K562 (cell line): ENCODE measurements at regions not wholly inside any gene's neighbourhood (a gene's known extent, or its start where the extent isn't known, plus 50 kb on each side); places are given as distances from the start of the nearest gene placed in this dataset.

Source experiments
- ATF2 ChIP-seq: sonication (generic); formaldehyde crosslinking; IDR thresholded peaks from 2 replicates; pipeline ENCODE4 v1.8.1; 2022; ENCODE audit warnings: missing genetic modification reagents
- CREM ChIP-seq: IDR thresholded peaks from 2 replicates; pipeline ENCODE4 v1.6.1; 2014; ENCODE audit warnings: antibody characterized with exemption, low read depth
- CTCF ChIP-seq, 3 experiments: IDR thresholded peaks in 2 of 3; conservative IDR thresholded peaks in 1 of 3; 2 replicates each; pipeline ENCODE4 v1.5.1; 2011 to 2012; ENCODE audit warnings: low read length in 3 of 3, mild to moderate bottlenecking in 3 of 3, control low read depth in 2 of 3, improper control_type of control experiment in 1 of 3, inconsistent platforms in 1 of 3, low read depth in 1 of 3, mixed read lengths in 1 of 3, moderate library complexity in 1 of 3; ENCODE audit not compliant: insufficient read depth in 2 of 3
- HNRNPH1 ChIP-seq: fragments of 200-400 bp; formaldehyde crosslinking; optimal IDR thresholded peaks from 2 replicates; pipeline ENCODE3; 2017; ENCODE audit warnings: low read depth, mild to moderate bottlenecking, low read length, moderate library complexity
- MAX ChIP-seq: sonication (generic); formaldehyde crosslinking; IDR thresholded peaks from 2 replicates; pipeline ENCODE4 v1.9.0; 2022; ENCODE audit warnings: mild to moderate bottlenecking, missing genetic modification reagents
- NFYB ChIP-seq: IDR thresholded peaks from 2 replicates; pipeline ENCODE4 v1.6.1; 2011; ENCODE audit warnings: mild to moderate bottlenecking, moderate library complexity; ENCODE audit not compliant: insufficient read length; ENCODE audit errors: extremely low read depth
- NONO ChIP-seq, 2 experiments: fragments of 200-400 bp in 1 of 2; fragments of 450-650 bp in 1 of 2; formaldehyde crosslinking in 1 of 2; IDR thresholded peaks; 2 replicates each; pipeline ENCODE4 v1.6.1; 2017; ENCODE audit warnings: low read depth in 2 of 2, mild to moderate bottlenecking in 2 of 2, moderate library complexity in 2 of 2, low read length in 1 of 2
- PTTG1 ChIP-seq: fragments of 450-650 bp; IDR thresholded peaks from 2 replicates; pipeline ENCODE4 v1.6.1; 2016; ENCODE audit warnings: low read depth, mild to moderate bottlenecking, missing genetic modification characterization, missing compliant biosample characterization
- STAT6 ChIP-seq: sonication (generic); formaldehyde crosslinking; IDR thresholded peaks from 2 replicates; pipeline ENCODE4 v1.8.1; 2023; ENCODE audit warnings: mild to moderate bottlenecking, missing genetic modification reagents
- THRB ChIP-seq: fragments of 450-650 bp; formaldehyde crosslinking; conservative IDR thresholded peaks from 2 replicates; pipeline ENCODE4 v1.4.0; 2022; ENCODE audit warnings: mild to moderate bottlenecking, missing genetic modification characterization
- ZC3H4 ChIP-seq: sonication (generic); formaldehyde crosslinking; IDR thresholded peaks from 2 replicates; pipeline ENCODE4 v1.9.0; 2021; ENCODE audit warnings: missing genetic modification reagents, borderline replicate concordance
- ZKSCAN3 ChIP-seq: fragments of 250-450 bp; sonication (Bioruptor Pico); IDR thresholded peaks from 2 replicates; pipeline ENCODE4 v1.4.0; 2020
- ZNF398 ChIP-seq: fragments of 250-450 bp; sonication (Bioruptor Pico); IDR thresholded peaks from 2 replicates; pipeline ENCODE4 v1.8.0; 2021; ENCODE audit warnings: moderate library complexity, mild to moderate bottlenecking, inconsistent platforms
- ZNF780A ChIP-seq: fragments of 250-450 bp; sonication (Bioruptor Pico); IDR thresholded peaks from 2 replicates; pipeline ENCODE4 v1.5.0; 2021; ENCODE audit warnings: mild to moderate bottlenecking

GRCh38 chr4:165765053-165765452 lies 108.0 kb upstream of the TLL1 start:
- TF ChIP-seq NFYB (no peak), PTTG1 (no peak), HNRNPH1 (no peak), ZC3H4 (no peak), NONO (IDR thresholded peaks at IDR 0.05; ENCODE audit: low read depth in 2 of 2, low read length in 1 of 2) (no peak), MAX (no peak), STAT6 (CRISPR knock-in tag) (no peak), ZNF398 (CRISPR knock-in tag) (no peak), ZKSCAN3 (CRISPR knock-in tag) (no peak), ATF2 (CRISPR knock-in tag) (no peak), ZNF780A (CRISPR knock-in tag) (no peak), THRB (CRISPR knock-in tag) (no peak), CTCF (IDR thresholded peaks at IDR 0.05 in 2 of 3, conservative IDR thresholded peaks at IDR 0.05 in 1 of 3; ENCODE audit: insufficient read depth in 2 of 3, low read depth in 1 of 3, low read length in 3 of 3) (no peak), CREM (no peak)
